GM23338 (cell line): ENCODE measurements at regions not wholly inside any gene's neighbourhood (a gene's known extent, or its start where the extent isn't known, plus 50 kb on each side); places are given as distances from the start of the nearest gene placed in this dataset.

Experiments
- ATAC-seq: fragments of 200-7000 bp; cut with Tn5 transposase; 3 replicates; pipeline ENCODE4 v1.9.1; 2020
- DNase-seq: peaks from one replicate; pipeline ENCODE4 v3.0.0-alpha.2; 2015; ENCODE audit warnings: low spot score
- H2AFZ ChIP-seq: fragments of 200-600 bp; sonication (generic); 2 replicates; pipeline ENCODE4 v1.8.0; 2016; ENCODE audit warnings: antibody characterized with exemption, mild to moderate bottlenecking, moderate library complexity
- H3F3A ChIP-seq: fragments of 200-600 bp; sonication (generic); replicated peaks from 2 replicates; pipeline ENCODE4 v1.8.0; 2017; ENCODE audit warnings: antibody characterized with exemption, mixed run types, low read depth
- H3K27ac ChIP-seq: fragments of 200-600 bp; sonication (generic); 2 replicates; pipeline ENCODE4 v1.6.1; 2016; ENCODE audit warnings: low read depth
- H3K27me3 ChIP-seq: fragments of 200-600 bp; sonication (generic); 2 replicates; pipeline ENCODE4 v1.8.0; 2016; ENCODE audit warnings: mild to moderate bottlenecking, mixed run types, moderate library complexity; ENCODE audit not compliant: insufficient read depth
- H3K36me3 ChIP-seq: fragments of 200-600 bp; sonication (generic); 2 replicates; pipeline ENCODE4 v1.8.0; 2016; ENCODE audit warnings: mild to moderate bottlenecking; ENCODE audit not compliant: insufficient read depth
- H3K4me1 ChIP-seq: fragments of 200-600 bp; sonication (generic); 2 replicates; pipeline ENCODE4 v1.8.0; 2016; ENCODE audit warnings: mild to moderate bottlenecking, moderate library complexity; ENCODE audit not compliant: insufficient read depth
- H3K4me2 ChIP-seq: fragments of 200-600 bp; sonication (generic); 2 replicates; pipeline ENCODE4 v1.7.1; 2017; ENCODE audit warnings: mixed run types
- H3K4me3 ChIP-seq: fragments of 200-600 bp; sonication (generic); 2 replicates; pipeline ENCODE4 v1.6.1; 2016; ENCODE audit warnings: mixed run types
- H3K79me2 ChIP-seq: fragments of 200-600 bp; sonication (generic); replicated peaks from 2 replicates; pipeline ENCODE4 v1.8.0; 2017; ENCODE audit warnings: mild to moderate bottlenecking; ENCODE audit not compliant: insufficient read depth
- H3K9me2 ChIP-seq: fragments of 200-600 bp; sonication (generic); 2 replicates; pipeline ENCODE4 v1.8.0; 2017; ENCODE audit not compliant: insufficient read depth
- H4K20me1 ChIP-seq: fragments of 200-600 bp; sonication (generic); replicated peaks from 2 replicates; pipeline ENCODE4 v1.8.0; 2017; ENCODE audit warnings: mild to moderate bottlenecking; ENCODE audit not compliant: insufficient read depth
- H3K27ac Mint-ChIP-seq: 2 replicates; pipeline ENCODE4 v1.8.0; 2020; ENCODE audit warnings: inconsistent platforms, mild to moderate bottlenecking, moderate library complexity, mixed read lengths
- H3K27me3 Mint-ChIP-seq: 3 replicates; pipeline ENCODE4 v1.8.0; 2022; ENCODE audit warnings: low read depth, mild to moderate bottlenecking, moderate library complexity, mixed read lengths, inconsistent platforms; ENCODE audit not compliant: insufficient read depth, poor library complexity
- H3K36me3 Mint-ChIP-seq: 3 replicates; pipeline ENCODE4 v1.8.0; 2021; ENCODE audit warnings: low read depth, mild to moderate bottlenecking, inconsistent platforms, moderate library complexity, mixed read lengths
- H3K4me1 Mint-ChIP-seq: 3 replicates; pipeline ENCODE4 v1.8.0; 2020; ENCODE audit warnings: mild to moderate bottlenecking, inconsistent platforms, mixed read lengths
- H3K4me3 Mint-ChIP-seq: 3 replicates; pipeline ENCODE4 v1.8.0; 2021; ENCODE audit warnings: moderate library complexity, mild to moderate bottlenecking, inconsistent platforms, mixed read lengths
- H3K9me3 Mint-ChIP-seq: 3 replicates; pipeline ENCODE4 v1.8.0; 2020; ENCODE audit warnings: moderate library complexity, mild to moderate bottlenecking, inconsistent platforms, mixed read lengths
- CREB1 ChIP-seq: fragments of 250-450 bp; sonication (Bioruptor Pico); IDR thresholded peaks from 2 replicates; pipeline ENCODE4 v1.5.0; 2020; ENCODE audit warnings: low read depth, mild to moderate bottlenecking, moderate library complexity
- JUNB ChIP-seq: IDR thresholded peaks from one replicate; pipeline ENCODE4 v1.6.1; 2016; ENCODE audit warnings: antibody characterized with exemption; ENCODE audit not compliant: unreplicated experiment
- NANOG ChIP-seq: IDR thresholded peaks from 2 replicates; pipeline ENCODE4 v1.6.1; 2016; ENCODE audit warnings: antibody characterized with exemption, borderline replicate concordance
- ZNF114 ChIP-seq: fragments of 250-450 bp; sonication (Bioruptor Pico); IDR thresholded peaks from 2 replicates; pipeline ENCODE4 v1.5.0; 2020; ENCODE audit warnings: mild to moderate bottlenecking, moderate library complexity
- ZNF331 ChIP-seq: fragments of 250-450 bp; sonication (Bioruptor Pico); IDR thresholded peaks from 2 replicates; pipeline ENCODE4 v1.5.0; 2020; ENCODE audit warnings: low read depth, mild to moderate bottlenecking, moderate library complexity
- TF ChIP-seq, protein P1 (sequence below): fragments of 250-450 bp; sonication (Bioruptor Pico); IDR thresholded peaks from 2 replicates; pipeline ENCODE4 v1.5.0; 2020; ENCODE audit warnings: mild to moderate bottlenecking, moderate library complexity
- TF ChIP-seq, protein P2 (sequence below): IDR thresholded peaks from 2 replicates; pipeline ENCODE4 v1.6.1; 2016; ENCODE audit warnings: antibody characterized with exemption
- TF ChIP-seq, protein P3 (sequence below), 2 experiments: fragments of 200-600 bp in 1 of 2; sonication (generic) in 1 of 2; conservative IDR thresholded peaks; 2 replicates each; pipeline versions ENCODE4 v1.5.1 to v1.6.1; 2016 to 2017; ENCODE audit warnings: antibody characterized with exemption in 2 of 2, low read depth in 2 of 2, mild to moderate bottlenecking in 2 of 2, moderate library complexity in 1 of 2

DNA sequence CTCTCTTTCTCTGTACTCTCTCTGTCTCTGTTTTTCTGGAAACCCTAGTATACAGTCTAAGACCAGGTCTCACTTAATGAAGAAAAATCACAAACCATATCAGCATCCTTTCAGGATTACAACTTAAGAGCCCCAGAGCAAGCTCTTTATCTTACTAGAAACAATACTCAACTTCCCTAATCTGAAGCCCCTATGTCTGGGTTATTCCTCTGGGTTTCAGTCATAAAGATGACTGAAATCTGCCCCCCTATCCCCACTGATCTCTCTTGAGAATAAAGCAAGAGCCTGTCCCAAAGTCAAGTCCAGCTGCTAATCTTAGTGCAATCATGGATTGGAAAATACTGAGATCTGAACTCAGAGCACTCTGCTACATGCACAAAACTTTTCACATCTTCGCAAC lies 53.9 kb upstream of the PICALM start (continued):
- TF ChIP-seq, protein P1, sequence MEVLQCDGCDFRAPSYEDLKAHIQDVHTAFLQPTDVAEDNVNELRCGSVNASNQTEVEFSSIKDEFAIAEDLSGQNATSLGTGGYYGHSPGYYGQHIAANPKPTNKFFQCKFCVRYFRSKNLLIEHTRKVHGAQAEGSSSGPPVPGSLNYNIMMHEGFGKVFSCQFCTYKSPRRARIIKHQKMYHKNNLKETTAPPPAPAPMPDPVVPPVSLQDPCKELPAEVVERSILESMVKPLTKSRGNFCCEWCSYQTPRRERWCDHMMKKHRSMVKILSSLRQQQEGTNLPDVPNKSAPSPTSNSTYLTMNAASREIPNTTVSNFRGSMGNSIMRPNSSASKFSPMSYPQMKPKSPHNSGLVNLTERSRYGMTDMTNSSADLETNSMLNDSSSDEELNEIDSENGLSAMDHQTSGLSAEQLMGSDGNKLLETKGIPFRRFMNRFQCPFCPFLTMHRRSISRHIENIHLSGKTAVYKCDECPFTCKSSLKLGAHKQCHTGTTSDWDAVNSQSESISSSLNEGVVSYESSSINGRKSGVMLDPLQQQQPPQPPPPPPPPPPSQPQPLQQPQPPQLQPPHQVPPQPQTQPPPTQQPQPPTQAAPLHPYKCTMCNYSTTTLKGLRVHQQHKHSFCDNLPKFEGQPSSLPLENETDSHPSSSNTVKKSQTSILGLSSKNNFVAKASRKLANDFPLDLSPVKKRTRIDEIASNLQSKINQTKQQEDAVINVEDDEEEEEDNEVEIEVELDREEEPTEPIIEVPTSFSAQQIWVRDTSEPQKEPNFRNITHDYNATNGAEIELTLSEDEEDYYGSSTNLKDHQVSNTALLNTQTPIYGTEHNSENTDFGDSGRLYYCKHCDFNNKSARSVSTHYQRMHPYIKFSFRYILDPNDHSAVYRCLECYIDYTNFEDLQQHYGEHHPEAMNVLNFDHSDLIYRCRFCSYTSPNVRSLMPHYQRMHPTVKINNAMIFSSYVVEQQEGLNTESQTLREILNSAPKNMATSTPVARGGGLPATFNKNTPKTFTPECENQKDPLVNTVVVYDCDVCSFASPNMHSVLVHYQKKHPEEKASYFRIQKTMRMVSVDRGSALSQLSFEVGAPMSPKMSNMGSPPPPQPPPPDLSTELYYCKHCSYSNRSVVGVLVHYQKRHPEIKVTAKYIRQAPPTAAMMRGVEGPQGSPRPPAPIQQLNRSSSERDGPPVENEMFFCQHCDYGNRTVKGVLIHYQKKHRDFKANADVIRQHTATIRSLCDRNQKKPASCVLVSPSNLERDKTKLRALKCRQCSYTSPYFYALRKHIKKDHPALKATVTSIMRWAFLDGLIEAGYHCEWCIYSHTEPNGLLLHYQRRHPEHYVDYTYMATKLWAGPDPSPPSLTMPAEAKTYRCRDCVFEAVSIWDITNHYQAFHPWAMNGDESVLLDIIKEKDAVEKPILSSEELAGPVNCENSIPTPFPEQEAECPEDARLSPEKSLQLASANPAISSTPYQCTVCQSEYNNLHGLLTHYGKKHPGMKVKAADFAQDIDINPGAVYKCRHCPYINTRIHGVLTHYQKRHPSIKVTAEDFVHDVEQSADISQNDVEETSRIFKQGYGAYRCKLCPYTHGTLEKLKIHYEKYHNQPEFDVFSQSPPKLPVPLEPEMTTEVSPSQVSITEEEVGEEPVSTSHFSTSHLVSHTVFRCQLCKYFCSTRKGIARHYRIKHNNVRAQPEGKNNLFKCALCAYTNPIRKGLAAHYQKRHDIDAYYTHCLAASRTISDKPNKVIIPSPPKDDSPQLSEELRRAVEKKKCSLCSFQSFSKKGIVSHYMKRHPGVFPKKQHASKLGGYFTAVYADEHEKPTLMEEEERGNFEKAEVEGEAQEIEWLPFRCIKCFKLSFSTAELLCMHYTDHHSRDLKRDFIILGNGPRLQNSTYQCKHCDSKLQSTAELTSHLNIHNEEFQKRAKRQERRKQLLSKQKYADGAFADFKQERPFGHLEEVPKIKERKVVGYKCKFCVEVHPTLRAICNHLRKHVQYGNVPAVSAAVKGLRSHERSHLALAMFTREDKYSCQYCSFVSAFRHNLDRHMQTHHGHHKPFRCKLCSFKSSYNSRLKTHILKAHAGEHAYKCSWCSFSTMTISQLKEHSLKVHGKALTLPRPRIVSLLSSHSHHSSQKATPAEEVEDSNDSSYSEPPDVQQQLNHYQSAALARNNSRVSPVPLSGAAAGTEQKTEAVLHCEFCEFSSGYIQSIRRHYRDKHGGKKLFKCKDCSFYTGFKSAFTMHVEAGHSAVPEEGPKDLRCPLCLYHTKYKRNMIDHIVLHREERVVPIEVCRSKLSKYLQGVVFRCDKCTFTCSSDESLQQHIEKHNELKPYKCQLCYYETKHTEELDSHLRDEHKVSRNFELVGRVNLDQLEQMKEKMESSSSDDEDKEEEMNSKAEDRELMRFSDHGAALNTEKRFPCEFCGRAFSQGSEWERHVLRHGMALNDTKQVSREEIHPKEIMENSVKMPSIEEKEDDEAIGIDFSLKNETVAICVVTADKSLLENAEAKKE, result no peak
- TF ChIP-seq, protein P2, sequence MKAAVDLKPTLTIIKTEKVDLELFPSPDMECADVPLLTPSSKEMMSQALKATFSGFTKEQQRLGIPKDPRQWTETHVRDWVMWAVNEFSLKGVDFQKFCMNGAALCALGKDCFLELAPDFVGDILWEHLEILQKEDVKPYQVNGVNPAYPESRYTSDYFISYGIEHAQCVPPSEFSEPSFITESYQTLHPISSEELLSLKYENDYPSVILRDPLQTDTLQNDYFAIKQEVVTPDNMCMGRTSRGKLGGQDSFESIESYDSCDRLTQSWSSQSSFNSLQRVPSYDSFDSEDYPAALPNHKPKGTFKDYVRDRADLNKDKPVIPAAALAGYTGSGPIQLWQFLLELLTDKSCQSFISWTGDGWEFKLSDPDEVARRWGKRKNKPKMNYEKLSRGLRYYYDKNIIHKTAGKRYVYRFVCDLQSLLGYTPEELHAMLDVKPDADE, result no peak
- TF ChIP-seq ZNF331 (CRISPR knock-in tag) (no peak), JUNB (no peak)
- TF ChIP-seq, protein P3, sequence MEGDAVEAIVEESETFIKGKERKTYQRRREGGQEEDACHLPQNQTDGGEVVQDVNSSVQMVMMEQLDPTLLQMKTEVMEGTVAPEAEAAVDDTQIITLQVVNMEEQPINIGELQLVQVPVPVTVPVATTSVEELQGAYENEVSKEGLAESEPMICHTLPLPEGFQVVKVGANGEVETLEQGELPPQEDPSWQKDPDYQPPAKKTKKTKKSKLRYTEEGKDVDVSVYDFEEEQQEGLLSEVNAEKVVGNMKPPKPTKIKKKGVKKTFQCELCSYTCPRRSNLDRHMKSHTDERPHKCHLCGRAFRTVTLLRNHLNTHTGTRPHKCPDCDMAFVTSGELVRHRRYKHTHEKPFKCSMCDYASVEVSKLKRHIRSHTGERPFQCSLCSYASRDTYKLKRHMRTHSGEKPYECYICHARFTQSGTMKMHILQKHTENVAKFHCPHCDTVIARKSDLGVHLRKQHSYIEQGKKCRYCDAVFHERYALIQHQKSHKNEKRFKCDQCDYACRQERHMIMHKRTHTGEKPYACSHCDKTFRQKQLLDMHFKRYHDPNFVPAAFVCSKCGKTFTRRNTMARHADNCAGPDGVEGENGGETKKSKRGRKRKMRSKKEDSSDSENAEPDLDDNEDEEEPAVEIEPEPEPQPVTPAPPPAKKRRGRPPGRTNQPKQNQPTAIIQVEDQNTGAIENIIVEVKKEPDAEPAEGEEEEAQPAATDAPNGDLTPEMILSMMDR (conservative IDR thresholded peaks at IDR 0.05; ENCODE audit: low read depth in 2 of 2), result no peak

DNA sequence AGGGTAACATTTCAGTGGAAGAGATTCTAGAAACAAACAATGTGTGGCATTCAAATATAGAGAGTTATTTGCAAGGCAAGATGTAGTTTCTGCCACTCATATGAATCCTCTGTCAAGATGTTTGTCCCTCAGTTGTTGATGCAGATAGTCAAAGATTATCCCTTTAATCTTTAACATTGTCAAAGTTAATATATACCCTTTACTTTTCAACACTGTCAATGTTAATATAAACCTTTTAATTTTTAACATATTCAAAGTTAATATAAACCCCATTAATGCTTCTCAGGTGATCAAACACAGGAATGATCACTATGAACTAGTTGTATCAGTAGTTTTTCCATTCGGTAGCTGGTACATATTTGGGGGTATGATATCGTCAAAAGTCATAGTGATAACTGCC lies 51.9 kb upstream of the PICALM start:
- no peaks in the 10 kb centered on the region for H3K79me2 ChIP-seq
- no peak overlapping the region for H3K4me3 ChIP-seq
- no peaks in the 10 kb centered on the region for H3K4me1 ChIP-seq
- Mint-ChIP-seq H3K4me3 (no peak overlapping the region), H3K27ac (no peak overlapping the region), H3K27me3 (peaks cover 3% of the 10 kb centered on the region), H3K36me3 (no peaks in the 10 kb centered on the region), H3K9me3 (no peaks in the 10 kb centered on the region), H3K4me1 (no peaks in the 10 kb centered on the region)
- no peaks in the 10 kb centered on the region for H3F3A ChIP-seq
- ATAC-seq, result no peak
- no peak for DNase-seq
- H4K20me1 ChIP-seq, result no peaks in the 10 kb centered on the region
- no peak overlapping the region for H2AFZ ChIP-seq
- H3K9me2 ChIP-seq, result 0 out of 2 replicates have a peak, but pooled peaks cover 6% of the 10 kb centered on the region
- H3K4me2 ChIP-seq, result no peak overlapping the region
- no peak overlapping the region for H3K27ac ChIP-seq
- no peaks in the 10 kb centered on the region for H3K36me3 ChIP-seq
- H3K27me3 ChIP-seq, result no peaks in the 10 kb centered on the region
- TF ChIP-seq, protein P3 (conservative IDR thresholded peaks at IDR 0.05; ENCODE audit: low read depth in 2 of 2), result no peak
- TF ChIP-seq JUNB (no peak), ZNF114 (CRISPR knock-in tag) (no peak), NANOG (no peak), CREB1 (no peak)
- TF ChIP-seq, protein P2, result no peak
